B cell (primary cell): ENCODE measurements at regions not wholly inside any gene's neighbourhood (a gene's known extent, or its start where the extent isn't known, plus 50 kb on each side); places are given as distances from the start of the nearest gene placed in this dataset.

Experiments used
- ATAC-seq: fragments of 200-7000 bp; cut with Tn5 transposase; one replicate; pipeline ENCODE4 v1.10.0; 2021; ENCODE audit warnings: low read depth, mild to moderate bottlenecking, moderate number of reproducible peaks, moderate library complexity
- CTCF ChIA-PET: fragments of 350-600 bp; sonication (Branson Sonifier 250); formaldehyde crosslinking; loops from one replicate; lab custom pipeline; 2021; ENCODE audit warnings: antibody characterized with exemption, inconsistent platforms; lab: Charles Lee
- POLR2A ChIA-PET: fragments of 350-600 bp; sonication (Branson Sonifier 250); formaldehyde crosslinking; loops from one replicate; lab custom pipeline; 2021; ENCODE audit warnings: antibody characterized with exemption; lab: Charles Lee
- DNase-seq: peaks from one replicate; pipeline ENCODE4 v3.0.0; 2013
- H2AFZ ChIP-seq: 2 replicates; pipeline ENCODE4 v1.6.1; 2012; ENCODE audit warnings: mild to moderate bottlenecking, low read depth, low read length; ENCODE audit not compliant: insufficient read depth, poor library complexity, severe bottlenecking
- H3K27ac ChIP-seq, 2 donors: 1 replicate in 1 of 2; 2 replicates in 1 of 2; pipeline ENCODE4 v1.5.1; 2012 to 2013; ENCODE audit warnings: low read length in 2 of 2, mild to moderate bottlenecking in 2 of 2, moderate library complexity in 1 of 2
- H3K27me3 ChIP-seq, 4 experiments: fragments of 200-600 bp in 1 of 4; sonication (generic) in 1 of 4; replicated peaks in 1 of 4; 1 replicate in 2 of 4; 2 replicates in 2 of 4; pipeline versions ENCODE4 v1.6.1 to v1.7.0; 2013 to 2016; ENCODE audit warnings: low read length in 3 of 4, mild to moderate bottlenecking in 2 of 4, mixed read lengths in 1 of 4, moderate library complexity in 1 of 4; ENCODE audit not compliant: insufficient read depth in 4 of 4, control insufficient read depth in 3 of 4; ENCODE audit errors: control extremely low read depth in 1 of 4
- H3K36me3 ChIP-seq, 2 experiments: replicated peaks in 1 of 2; 1 replicate in 1 of 2; 2 replicates in 1 of 2; pipeline versions ENCODE4 v1.6.1 to v1.7.1; 2013; ENCODE audit warnings: low read length in 1 of 2; ENCODE audit not compliant: insufficient read depth in 2 of 2, control insufficient read depth in 1 of 2; ENCODE audit errors: control extremely low read depth in 1 of 2, extremely low read depth in 1 of 2
- H3K4me1 ChIP-seq, 2 donors: fragments of 200-600 bp in 1 of 2; sonication (generic) in 1 of 2; 1 replicate in 1 of 2; 2 replicates in 1 of 2; pipeline versions ENCODE4 v1.5.1 to v1.6.1; 2013 to 2017; ENCODE audit warnings: low read length in 2 of 2; ENCODE audit not compliant: control insufficient read depth in 2 of 2, insufficient read depth in 2 of 2
- H3K4me2 ChIP-seq: replicated peaks from 2 replicates; pipeline ENCODE3; 2012; ENCODE audit warnings: mild to moderate bottlenecking, low read depth, low read length; ENCODE audit not compliant: poor library complexity, severe bottlenecking
- H3K4me3 ChIP-seq, 5 experiments: fragments of 200-600 bp in 1 of 5; sonication (generic) in 1 of 5; 1 replicate in 3 of 5; 2 replicates in 2 of 5; pipeline versions ENCODE4 v1.5.1 to v1.7.0; 2011 to 2016; ENCODE audit warnings: low read length in 4 of 5, mild to moderate bottlenecking in 4 of 5, low read depth in 2 of 5, control low read depth in 1 of 5, moderate library complexity in 1 of 5; ENCODE audit not compliant: insufficient read depth in 1 of 5; ENCODE audit errors: control extremely low read depth in 1 of 5, extremely low read depth in 1 of 5
- H3K79me2 ChIP-seq: fragments of 200-600 bp; sonication (generic); one replicate; pipeline ENCODE4 v1.6.0; 2016; ENCODE audit warnings: low read length; ENCODE audit not compliant: control insufficient read depth, insufficient read depth
- H3K9ac ChIP-seq: fragments of 200-600 bp; sonication (generic); 2 replicates; pipeline ENCODE4 v1.6.1; 2017; ENCODE audit warnings: mild to moderate bottlenecking, low read length, moderate library complexity
- H3K9me3 ChIP-seq, 3 donors: one replicate each; pipeline versions ENCODE4 v1.6.1 to v1.7.1; 2013; ENCODE audit warnings: low read length in 2 of 3; ENCODE audit not compliant: control insufficient read depth in 2 of 3, insufficient read depth in 1 of 3; ENCODE audit errors: control extremely low read depth in 1 of 3
- H4K20me1 ChIP-seq: 2 replicates; pipeline ENCODE4 v1.6.0; 2012; ENCODE audit warnings: mild to moderate bottlenecking, low read length; ENCODE audit not compliant: insufficient read depth, control insufficient read depth, poor library complexity, severe bottlenecking
- H3K27ac Mint-ChIP-seq: one replicate; pipeline ENCODE4 v1.8.0; 2021; ENCODE audit warnings: mixed read lengths
- H3K27me3 Mint-ChIP-seq: one replicate; pipeline ENCODE4 v1.8.0; 2021; ENCODE audit warnings: mixed read lengths
- H3K4me1 Mint-ChIP-seq: one replicate; pipeline ENCODE4 v1.8.0; 2021; ENCODE audit warnings: mixed read lengths
- H3K4me3 Mint-ChIP-seq: one replicate; pipeline ENCODE4 v1.8.0; 2021; ENCODE audit warnings: mixed read lengths
- H3K9me3 Mint-ChIP-seq: one replicate; pipeline ENCODE4 v1.8.0; 2022; ENCODE audit warnings: mixed read lengths; ENCODE audit not compliant: insufficient read depth
- EZH2 ChIP-seq: IDR thresholded peaks from 2 replicates; pipeline ENCODE4 v1.6.1; 2012; ENCODE audit warnings: borderline replicate concordance, low read depth, mild to moderate bottlenecking, moderate library complexity, low read length; ENCODE audit not compliant: insufficient read depth, poor library complexity, severe bottlenecking
- WGBS: methylation state at CpG from one replicate; pipeline ENCODE4 v1.1.5; 2013; ENCODE audit warnings: missing lambda C conversion rate; ENCODE audit not compliant: insufficient coverage; 5-methylcytosine and 5-hydroxymethylcytosine counted together
- intact Hi-C: fragments of 100-400 bp; cut with micrococcal nuclease; formaldehyde crosslinking; loops from one replicate; pipeline ENCODE4 v1.10.0; 2022
- TF ChIP-seq, protein P1 (sequence below): fragments of 200-600 bp; IDR thresholded peaks from one replicate; pipeline ENCODE4 v1.8.0; 2022; ENCODE audit warnings: antibody characterized with exemption, mild to moderate bottlenecking

DNA sequence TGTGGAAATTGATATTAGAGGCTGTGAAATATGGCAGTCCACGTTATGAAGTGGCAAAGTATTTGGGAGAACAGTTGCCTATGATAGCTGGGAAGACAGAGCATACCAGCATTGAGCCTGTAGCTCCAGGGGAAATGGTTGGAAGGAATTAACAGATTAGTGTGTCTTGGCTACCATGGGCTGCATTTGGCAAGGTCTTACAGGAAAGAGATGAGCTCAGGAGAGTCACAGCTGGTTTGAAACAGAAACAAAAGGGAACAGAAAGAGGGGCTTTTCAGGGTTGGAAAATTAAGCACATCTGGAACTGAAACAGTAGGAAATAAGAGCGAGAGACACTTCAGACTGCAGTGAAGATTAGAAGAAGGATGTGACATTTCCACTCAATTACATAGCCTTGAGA is 141.7 kb downstream of the FBLN2 start:
- H3K36me3 ChIP-seq, result no peaks in the 10 kb centered on the region
- Mint-ChIP-seq H3K4me1 (no peaks in the 10 kb centered on the region), H3K27me3 (peaks cover 24% of the 10 kb centered on the region), H3K9me3 (peaks cover 2% of the 10 kb centered on the region), H3K4me3 (no peak overlapping the region), H3K27ac (no peak overlapping the region)
- intact Hi-C loops, result no loop called here
- H2AFZ ChIP-seq, result no peak overlapping the region
- ChIA-PET CTCF (no interaction called here), POLR2A (no interaction called here)
- H3K9ac ChIP-seq, result no peak overlapping the region
- WGBS, result 87% methylated on average over 1 of the region's 2 CpGs
- ATAC-seq, result no peak
- H3K4me3 ChIP-seq, result no peak overlapping the region
- no peak for DNase-seq
- no peaks in the 10 kb centered on the region for H3K79me2 ChIP-seq
- TF ChIP-seq EZH2, result no peak
- TF ChIP-seq, protein P1, sequence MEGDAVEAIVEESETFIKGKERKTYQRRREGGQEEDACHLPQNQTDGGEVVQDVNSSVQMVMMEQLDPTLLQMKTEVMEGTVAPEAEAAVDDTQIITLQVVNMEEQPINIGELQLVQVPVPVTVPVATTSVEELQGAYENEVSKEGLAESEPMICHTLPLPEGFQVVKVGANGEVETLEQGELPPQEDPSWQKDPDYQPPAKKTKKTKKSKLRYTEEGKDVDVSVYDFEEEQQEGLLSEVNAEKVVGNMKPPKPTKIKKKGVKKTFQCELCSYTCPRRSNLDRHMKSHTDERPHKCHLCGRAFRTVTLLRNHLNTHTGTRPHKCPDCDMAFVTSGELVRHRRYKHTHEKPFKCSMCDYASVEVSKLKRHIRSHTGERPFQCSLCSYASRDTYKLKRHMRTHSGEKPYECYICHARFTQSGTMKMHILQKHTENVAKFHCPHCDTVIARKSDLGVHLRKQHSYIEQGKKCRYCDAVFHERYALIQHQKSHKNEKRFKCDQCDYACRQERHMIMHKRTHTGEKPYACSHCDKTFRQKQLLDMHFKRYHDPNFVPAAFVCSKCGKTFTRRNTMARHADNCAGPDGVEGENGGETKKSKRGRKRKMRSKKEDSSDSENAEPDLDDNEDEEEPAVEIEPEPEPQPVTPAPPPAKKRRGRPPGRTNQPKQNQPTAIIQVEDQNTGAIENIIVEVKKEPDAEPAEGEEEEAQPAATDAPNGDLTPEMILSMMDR, result no peak
- peaks cover 0 to 10% (median 0%) of the 10 kb centered on the region in 3 donors for H3K9me3 ChIP-seq
- H3K4me2 ChIP-seq, result no peak overlapping the region
- no peaks in the 10 kb centered on the region for H4K20me1 ChIP-seq
- no peaks in the 10 kb centered on the region for H3K4me1 ChIP-seq
- no peak overlapping the region for H3K27ac ChIP-seq
- peaks cover 0 to 5% (median 0%) of the 10 kb centered on the region in 4 experiments for H3K27me3 ChIP-seq

DNA sequence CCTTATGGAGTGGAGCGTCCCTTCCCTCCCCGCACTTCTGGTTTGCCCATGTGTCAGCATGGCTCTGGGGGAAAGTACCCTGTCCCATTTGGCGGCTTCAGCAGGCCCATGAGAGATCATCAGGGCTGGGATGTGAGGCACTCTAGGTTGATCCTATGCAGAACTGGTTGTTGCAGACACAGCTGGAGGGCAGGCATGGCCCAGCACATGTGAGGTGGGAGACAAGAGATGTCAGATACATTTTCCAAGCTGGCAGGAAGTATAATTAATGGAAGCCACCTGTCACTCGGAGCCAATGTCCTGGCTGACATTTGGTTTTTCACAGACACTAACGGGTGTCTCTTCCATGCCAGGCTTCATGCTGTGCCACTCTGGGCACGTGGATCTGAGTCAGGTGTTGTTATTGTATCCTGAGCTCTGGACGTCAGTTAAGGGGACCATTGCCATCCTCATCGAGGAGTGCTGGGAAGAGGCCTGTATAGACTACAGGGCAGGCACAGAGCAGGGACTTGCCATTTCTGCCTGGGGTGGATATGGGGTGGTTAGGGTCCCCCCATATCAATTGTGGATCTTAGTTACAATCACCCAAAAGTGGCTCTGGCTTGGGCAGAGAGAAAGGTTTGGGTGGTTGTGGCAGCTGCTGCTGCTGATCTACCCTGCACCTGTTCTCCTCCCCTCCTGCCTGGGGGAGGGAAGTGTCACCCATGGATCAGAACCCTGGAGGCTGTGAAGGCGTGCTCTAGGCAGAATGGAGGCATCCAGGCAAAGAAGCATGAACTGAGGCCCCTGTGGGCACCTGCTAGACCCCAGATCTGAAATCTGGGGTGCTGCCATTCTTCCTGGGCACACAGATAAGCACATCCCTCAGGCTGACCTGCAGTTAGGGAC is 140.7 kb downstream of the FBLN2 start:
- 82% methylated on average over 9 of the region's 9 CpGs for WGBS
- peaks cover 0 to 2% (median 0%) of the 10 kb centered on the region in 4 experiments for H3K27me3 ChIP-seq
- H3K27ac Mint-ChIP-seq, result no peak overlapping the region
- H3K9ac ChIP-seq, result no peak overlapping the region
- ChIA-PET CTCF (no interaction called here), POLR2A (no interaction called here)
- H3K27me3 Mint-ChIP-seq, result peaks cover 24% of the 10 kb centered on the region
- H3K9me3 Mint-ChIP-seq, result peaks cover 2% of the 10 kb centered on the region
- H3K36me3 ChIP-seq, result no peaks in the 10 kb centered on the region
- H4K20me1 ChIP-seq, result no peaks in the 10 kb centered on the region
- no peaks in the 10 kb centered on the region for H3K4me1 ChIP-seq
- no peak overlapping the region for H2AFZ ChIP-seq
- H3K4me3 Mint-ChIP-seq, result no peak overlapping the region
- H3K4me1 Mint-ChIP-seq, result no peaks in the 10 kb centered on the region
- H3K4me3 ChIP-seq, result no peak overlapping the region
- TF ChIP-seq, protein P1, result no peak
- no peak for TF ChIP-seq EZH2
- no peak for DNase-seq
- no peak overlapping the region for H3K27ac ChIP-seq
- no peak for ATAC-seq
- H3K79me2 ChIP-seq, result no peaks in the 10 kb centered on the region
- H3K4me2 ChIP-seq, result no peak overlapping the region
- intact Hi-C loops, result no loop called here
- peaks cover 0 to 5% (median 0%) of the 10 kb centered on the region in 3 donors for H3K9me3 ChIP-seq
